Right lobe of liver (tissue), 4 donors: ENCODE measurements at regions not wholly inside any gene's neighbourhood (a gene's known extent, or its start where the extent isn't known, plus 50 kb on each side); places are given as distances from the start of the nearest gene placed in this dataset.

Experiments used
- POLR2A ChIP-seq: fragments of 450-650 bp; IDR thresholded peaks from one replicate; pipeline ENCODE4 v1.6.1; 2017; ENCODE audit warnings: antibody characterized with exemption, mild to moderate bottlenecking
- TF ChIP-seq, protein P1 (sequence below), 4 donors: fragments of 200-600 bp in 3 of 4; fragments of 450-650 bp in 1 of 4; IDR thresholded peaks; one replicate each; pipeline versions ENCODE4 v1.5.1 to v1.8.0; 2016 to 2022; ENCODE audit warnings: antibody characterized with exemption in 4 of 4, mild to moderate bottlenecking in 2 of 4
- donor health status: DM: no; HTN: no; CAD: no.
- donor health status: DM: no; HTN: no; CAD: no.
- donor health status: DM: no; HTN: yes; CAD: no.

DNA sequence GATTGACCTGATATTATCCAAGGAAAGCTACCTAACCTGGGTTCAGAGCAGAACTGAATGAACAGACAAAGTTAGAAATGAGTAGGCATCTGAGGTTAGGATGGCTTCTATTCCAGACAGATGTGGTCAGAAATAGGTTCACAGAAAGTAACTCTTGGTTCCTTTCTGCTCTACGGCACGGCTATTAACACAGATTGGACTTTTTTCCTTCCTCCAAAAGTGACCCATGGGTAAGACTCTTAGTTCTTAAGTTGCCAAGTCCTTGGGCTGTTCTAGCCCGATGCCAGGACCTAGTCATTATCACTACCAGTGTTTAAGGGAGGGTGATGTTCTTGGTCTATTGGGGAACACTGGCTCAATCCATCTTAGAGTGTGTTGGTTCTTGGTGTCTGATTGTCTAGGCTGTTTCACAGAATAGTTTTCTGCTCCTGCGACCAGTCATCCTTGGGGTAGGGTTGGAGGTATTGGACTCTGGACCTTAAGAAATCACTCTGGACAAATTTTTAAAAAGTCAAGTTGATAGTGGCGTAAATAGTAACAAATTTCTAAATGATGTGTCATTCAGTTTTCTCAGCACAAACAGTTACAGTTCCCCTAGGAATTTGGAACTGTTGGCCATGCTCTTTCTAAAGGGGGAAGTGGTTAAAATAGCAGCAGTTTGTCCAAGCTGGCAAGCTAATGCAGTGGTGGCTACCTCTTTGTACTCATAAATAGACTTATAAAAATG, 60.1 kb upstream of the MYCBP2 start:
- TF ChIP-seq, protein P1, sequence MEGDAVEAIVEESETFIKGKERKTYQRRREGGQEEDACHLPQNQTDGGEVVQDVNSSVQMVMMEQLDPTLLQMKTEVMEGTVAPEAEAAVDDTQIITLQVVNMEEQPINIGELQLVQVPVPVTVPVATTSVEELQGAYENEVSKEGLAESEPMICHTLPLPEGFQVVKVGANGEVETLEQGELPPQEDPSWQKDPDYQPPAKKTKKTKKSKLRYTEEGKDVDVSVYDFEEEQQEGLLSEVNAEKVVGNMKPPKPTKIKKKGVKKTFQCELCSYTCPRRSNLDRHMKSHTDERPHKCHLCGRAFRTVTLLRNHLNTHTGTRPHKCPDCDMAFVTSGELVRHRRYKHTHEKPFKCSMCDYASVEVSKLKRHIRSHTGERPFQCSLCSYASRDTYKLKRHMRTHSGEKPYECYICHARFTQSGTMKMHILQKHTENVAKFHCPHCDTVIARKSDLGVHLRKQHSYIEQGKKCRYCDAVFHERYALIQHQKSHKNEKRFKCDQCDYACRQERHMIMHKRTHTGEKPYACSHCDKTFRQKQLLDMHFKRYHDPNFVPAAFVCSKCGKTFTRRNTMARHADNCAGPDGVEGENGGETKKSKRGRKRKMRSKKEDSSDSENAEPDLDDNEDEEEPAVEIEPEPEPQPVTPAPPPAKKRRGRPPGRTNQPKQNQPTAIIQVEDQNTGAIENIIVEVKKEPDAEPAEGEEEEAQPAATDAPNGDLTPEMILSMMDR (IDR thresholded peaks at IDR 0.05) = no peak
- TF ChIP-seq POLR2A = no peak
